D721Med (cell line): ENCODE measurements at regions not wholly inside any gene's neighbourhood (a gene's known extent, or its start where the extent isn't known, plus 50 kb on each side); places are given as distances from the start of the nearest gene placed in this dataset.
A peak's percentile ranks its signal among the peaks of the same experiment; 100 is the strongest.

ENCODE experiments used
- DNase-seq: peaks from one replicate; pipeline ENCODE4 v3.0.0; 2011; ENCODE audit warnings: low spot score; ENCODE audit not compliant: insufficient read length
- FAIRE-seq: peaks from 2 replicates; lab custom pipeline; 2011; peaks lifted over from hg19 to GRCh38; lab: Jason Lieb, UNC
- TF ChIP-seq, protein P1 (sequence below): IDR thresholded peaks from 2 replicates; pipeline ENCODE4 v1.5.1; 2012; ENCODE audit warnings: mild to moderate bottlenecking, control low read depth; ENCODE audit not compliant: insufficient read depth; ENCODE audit errors: missing control alignments

DNA sequence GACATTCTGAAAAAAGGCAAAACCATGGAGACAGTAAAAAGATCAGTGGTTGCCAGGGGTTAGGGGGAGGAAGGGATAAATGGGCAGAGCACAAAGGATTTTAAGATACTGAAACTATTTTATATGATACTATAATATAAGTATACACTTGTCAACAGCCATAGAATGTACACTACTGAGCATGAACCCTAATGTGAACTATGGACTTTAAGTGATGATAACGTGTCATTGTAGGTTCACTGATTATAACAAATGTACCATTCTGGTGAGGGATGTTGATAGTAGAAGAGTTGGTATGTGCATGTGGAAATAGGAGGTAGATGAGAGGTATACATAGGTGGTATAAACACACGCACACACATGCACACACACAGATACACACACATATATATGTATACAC, 241.6 kb downstream of the NOL4 start:
- TF ChIP-seq, protein P1, sequence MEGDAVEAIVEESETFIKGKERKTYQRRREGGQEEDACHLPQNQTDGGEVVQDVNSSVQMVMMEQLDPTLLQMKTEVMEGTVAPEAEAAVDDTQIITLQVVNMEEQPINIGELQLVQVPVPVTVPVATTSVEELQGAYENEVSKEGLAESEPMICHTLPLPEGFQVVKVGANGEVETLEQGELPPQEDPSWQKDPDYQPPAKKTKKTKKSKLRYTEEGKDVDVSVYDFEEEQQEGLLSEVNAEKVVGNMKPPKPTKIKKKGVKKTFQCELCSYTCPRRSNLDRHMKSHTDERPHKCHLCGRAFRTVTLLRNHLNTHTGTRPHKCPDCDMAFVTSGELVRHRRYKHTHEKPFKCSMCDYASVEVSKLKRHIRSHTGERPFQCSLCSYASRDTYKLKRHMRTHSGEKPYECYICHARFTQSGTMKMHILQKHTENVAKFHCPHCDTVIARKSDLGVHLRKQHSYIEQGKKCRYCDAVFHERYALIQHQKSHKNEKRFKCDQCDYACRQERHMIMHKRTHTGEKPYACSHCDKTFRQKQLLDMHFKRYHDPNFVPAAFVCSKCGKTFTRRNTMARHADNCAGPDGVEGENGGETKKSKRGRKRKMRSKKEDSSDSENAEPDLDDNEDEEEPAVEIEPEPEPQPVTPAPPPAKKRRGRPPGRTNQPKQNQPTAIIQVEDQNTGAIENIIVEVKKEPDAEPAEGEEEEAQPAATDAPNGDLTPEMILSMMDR = no peak
- DNase-seq (no peak), FAIRE-seq (peak; percentile 64)

DNA sequence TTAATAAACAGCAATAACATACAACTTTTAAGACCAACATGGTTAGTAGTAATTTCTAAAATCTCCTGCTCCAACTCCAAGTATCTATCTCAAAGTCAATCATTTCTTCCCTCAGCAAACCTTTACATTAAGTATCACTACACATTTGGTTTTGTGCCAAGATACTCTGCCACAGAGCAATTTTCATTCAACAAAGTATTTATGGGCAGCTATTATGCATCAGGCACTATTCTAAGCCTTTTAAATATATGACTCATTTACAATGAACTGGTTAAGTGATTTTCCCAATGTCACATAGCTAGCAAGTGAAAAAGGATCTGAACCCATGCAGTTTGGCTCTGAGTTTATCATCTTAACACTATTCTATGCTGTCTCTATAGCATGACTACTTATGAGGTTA, 264.3 kb downstream of the NOL4 start:
- no peak for DNase-seq
- no peak for FAIRE-seq
- TF ChIP-seq, protein P1 = no peak

DNA sequence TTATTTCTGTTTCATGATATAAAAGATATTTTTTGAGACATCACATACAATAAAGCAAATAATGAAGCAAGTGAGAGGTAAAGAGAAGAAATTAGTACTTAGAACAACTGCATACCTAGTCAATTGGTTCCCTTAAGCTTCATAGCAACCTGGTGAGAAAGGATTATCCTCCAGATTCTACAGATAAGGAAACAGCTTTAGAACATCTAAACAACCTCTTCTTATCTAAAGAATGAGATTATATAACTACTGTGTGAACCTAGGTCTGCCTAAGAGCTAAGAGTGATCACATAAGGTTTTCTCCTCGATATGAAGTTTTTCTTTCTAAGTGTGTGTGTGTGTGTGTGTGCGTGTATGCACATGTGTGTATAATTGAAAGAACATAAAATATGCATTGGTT, 265.1 kb downstream of the NOL4 start:
- DNase-seq = peak; percentile 24
- peak; percentile 97 for FAIRE-seq
- TF ChIP-seq, protein P1 = no peak

DNA sequence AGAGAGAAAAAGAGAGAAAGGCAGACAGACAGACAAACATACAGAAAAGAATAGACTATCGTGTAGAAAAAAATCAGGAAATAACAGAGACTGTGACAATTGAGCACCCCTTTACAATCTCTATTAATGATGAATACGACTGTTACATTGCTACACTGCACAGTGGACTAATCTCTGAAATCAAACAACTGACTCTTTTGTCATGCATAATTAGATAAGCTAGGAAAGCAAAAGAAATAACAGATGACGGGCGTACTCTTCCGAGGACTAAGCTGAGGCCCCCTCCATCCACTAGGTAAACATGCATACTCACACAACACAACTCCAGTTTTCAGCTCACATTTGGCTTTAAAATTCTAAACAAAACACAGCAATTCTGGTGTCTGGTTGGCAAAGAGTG, 267.0 kb downstream of the NOL4 start:
- TF ChIP-seq, protein P1 = no peak
- FAIRE-seq (peak; percentile 84), DNase-seq (no peak)

DNA sequence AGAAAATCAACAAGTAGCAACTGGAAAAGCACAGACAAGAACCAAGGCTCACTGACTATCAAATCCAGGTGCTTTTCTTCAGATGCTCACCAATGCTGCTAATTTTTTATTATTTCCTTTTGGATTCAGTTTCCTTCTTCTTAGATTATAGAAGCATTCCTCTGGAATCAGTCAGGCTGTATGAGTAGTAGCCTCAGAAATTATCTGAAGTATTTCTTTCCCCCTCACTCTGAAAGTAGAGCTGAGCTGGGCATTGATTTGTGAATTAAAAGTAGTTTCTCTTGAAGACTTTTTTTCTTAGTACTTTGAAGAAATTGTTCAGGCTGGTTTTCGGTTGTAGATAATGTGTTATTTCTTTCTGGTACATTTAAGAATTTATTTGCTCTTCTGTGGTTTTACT, 273.7 kb downstream of the NOL4 start:
- FAIRE-seq = peak; percentile 16
- no peak for DNase-seq
- TF ChIP-seq, protein P1 = no peak

DNA sequence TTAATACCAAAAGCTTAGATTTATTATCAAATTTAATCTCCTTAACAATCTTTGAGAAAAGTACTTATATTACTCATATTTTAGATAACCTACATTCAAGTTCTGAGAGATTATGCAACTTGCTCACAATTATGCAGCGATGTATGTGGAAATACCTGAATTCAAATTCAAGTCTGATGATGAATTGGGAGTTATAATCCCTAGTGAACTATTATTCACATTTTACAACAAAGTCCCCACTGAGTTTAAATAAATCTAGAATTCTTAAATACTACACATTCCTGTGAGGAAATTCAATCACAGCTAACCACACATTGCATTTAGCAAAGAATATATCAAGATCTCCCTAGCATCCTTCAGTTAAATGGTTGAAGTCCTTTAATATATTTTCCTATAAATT, 278.4 kb downstream of the NOL4 start:
- DNase-seq (no peak), FAIRE-seq (no peak)
- TF ChIP-seq, protein P1 = no peak

DNA sequence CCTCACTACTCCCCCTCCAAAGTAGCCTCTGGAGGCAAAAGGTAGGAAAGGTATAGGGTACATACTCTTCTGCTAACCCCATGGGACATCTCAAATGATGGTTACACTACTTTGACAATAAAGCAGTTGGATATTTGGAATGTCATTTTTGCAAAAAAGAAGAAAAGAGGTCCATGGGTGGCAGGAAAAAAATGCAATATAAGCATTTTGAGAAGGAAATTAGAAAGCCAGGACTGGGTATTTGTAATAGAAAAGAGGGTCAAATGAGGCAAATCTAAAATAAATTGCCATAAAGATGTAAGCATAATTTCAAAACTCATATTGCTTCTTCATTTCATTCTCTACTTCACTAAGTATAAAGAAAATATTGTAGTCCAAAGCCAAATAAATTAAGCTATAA, 280.2 kb downstream of the NOL4 start:
- DNase-seq (no peak), FAIRE-seq (peak; percentile 63)
- TF ChIP-seq, protein P1 = no peak
